Left cardiac atrium (tissue), 4 donors: ENCODE measurements at regions not wholly inside any gene's neighbourhood (a gene's known extent, or its start where the extent isn't known, plus 50 kb on each side); places are given as distances from the start of the nearest gene placed in this dataset.
"Not testable (repeated sequence)": the region's sequence is repeated elsewhere in the genome, so short reads cannot be mapped to it uniquely, and the experiment has no call there.

ENCODE experiments used
- ATAC-seq, 2 donors: fragments of 200-7000 bp; cut with Tn5 transposase; one replicate each; pipeline ENCODE4 v1.9.1; 2020; ENCODE audit warnings: mild to moderate bottlenecking in 2 of 2, moderate library complexity in 2 of 2
- DNase-seq: peaks from one replicate; pipeline ENCODE4 v3.0.0-alpha.2; 2020
- intact Hi-C, 2 donors: fragments of 100-400 bp; cut with DNase I; formaldehyde crosslinking; loops; one replicate each; pipeline versions ENCODE4 v1.14.1 to v1.15.1; 2022 to 2023
- donor health status: DM: no; HTN: yes; CAD: no.
- donor health status: DM: no; HTN: yes; CAD: no; lungs with severe emphysema.
- donor health status: DM: yes; HTN: yes; CAD: no.
- donor health status: Dilated cardiomyopathy.

GRCh38 chr5:174972291-174972690, 247.9 kb downstream of the MSX2 start:
- DNase-seq: no peak
- intact Hi-C loops: no loop called here
- ATAC-seq: no peak

GRCh38 chr5:174971210-174971609, 246.8 kb downstream of the MSX2 start:
- ATAC-seq (no peak), DNase-seq (no peak)
- intact Hi-C loops: no loop called here

- ATAC-seq: no peak
- DNase-seq: no peak
- intact Hi-C loops: no loop called here
These were observed 246.1 kb downstream of the MSX2 start for GRCh38 chr5:174970502-174970901.

GRCh38 chr5:174953871-174954270, 229.5 kb downstream of the MSX2 start:
- DNase-seq: no peak
- intact Hi-C loops: loop anchor here (5.0 kb wide), 3 partner anchors 488 to 508 kb away; partner anchors contain the start of gene DRD1 (in 2 of the 2)
- ATAC-seq: no peak

GRCh38 chr5:174951151-174951780, 226.9 kb downstream of the MSX2 start:
- ATAC-seq (peak; percentile 82 to 86), DNase-seq (peak; percentile 52)
- intact Hi-C loops: loop anchor here (5.0 kb wide), 3 partner anchors 491 to 511 kb away; partner anchors contain the start of gene DRD1 (in 2 of the 2)

- ATAC-seq: no peak
- intact Hi-C loops: no loop called here
- DNase-seq: no peak
These were observed 223.2 kb downstream of the MSX2 start for GRCh38 chr5:174947548-174947947.

GRCh38 chr5:174945853-174946252, 221.5 kb downstream of the MSX2 start:
- DNase-seq: no peak
- intact Hi-C loops: no loop called here
- peak in 1 of 2 donors; percentile 37 for ATAC-seq

- intact Hi-C loops: no loop called here
- DNase-seq (no peak), ATAC-seq (no peak)
These were observed 219.4 kb downstream of the MSX2 start for GRCh38 chr5:174943785-174944184.

- ATAC-seq, DNase-seq, intact Hi-C loops: not testable (repeated sequence)
These were observed 218.6 kb downstream of the MSX2 start for GRCh38 chr5:174943002-174943401.

GRCh38 chr5:174937201-174938123, 213.1 kb downstream of the MSX2 start:
- no peak for ATAC-seq
- intact Hi-C loops: loop anchor here in 1 of 2 donors (10.0 kb wide), 1 partner anchor 513 kb away; no protein-coding TSS in a partner anchor
- no peak for DNase-seq

GRCh38 chr5:174935854-174936474, 211.6 kb downstream of the MSX2 start:
- ATAC-seq (peak; percentile 61 to 72), DNase-seq (peak; percentile 45)
- intact Hi-C loops: loop anchor here in 1 of 2 donors (1.0 to 10.0 kb wide), 2 partner anchors 26 to 511 kb away; no protein-coding TSS in a partner anchor

- DNase-seq, ATAC-seq: not testable (repeated sequence)
- intact Hi-C loops: loop anchor here in 1 of 2 donors (10.0 kb wide), 1 partner anchor 506 kb away; no protein-coding TSS in a partner anchor
These were observed 206.7 kb downstream of the MSX2 start for GRCh38 chr5:174931033-174931432.

- ATAC-seq (no peak), DNase-seq (no peak)
- intact Hi-C loops: no loop called here
These were observed 201.2 kb downstream of the MSX2 start for GRCh38 chr5:174925586-174925985.

GRCh38 chr5:174922955-174923354, 198.6 kb downstream of the MSX2 start:
- ATAC-seq (no peak), DNase-seq (no peak)
- intact Hi-C loops: no loop called here

- DNase-seq: no peak
- intact Hi-C loops: no loop called here
- ATAC-seq: no peak
These were observed 196.6 kb downstream of the MSX2 start for GRCh38 chr5:174920906-174921550.

GRCh38 chr5:174919351-174919750, 195.0 kb downstream of the MSX2 start:
- ATAC-seq (no peak), DNase-seq (no peak)
- intact Hi-C loops: no loop called here

- DNase-seq (no peak), ATAC-seq (no peak)
- intact Hi-C loops: no loop called here
These were observed 194.3 kb downstream of the MSX2 start for GRCh38 chr5:174918655-174919054.

GRCh38 chr5:174917976-174918554, 193.7 kb downstream of the MSX2 start:
- ATAC-seq: no peak
- intact Hi-C loops: no loop called here
- no peak for DNase-seq

GRCh38 chr5:174917435-174917834, 193.1 kb downstream of the MSX2 start:
- ATAC-seq, DNase-seq, intact Hi-C loops: not testable (repeated sequence)
